ENCODE measurements at regions not wholly inside any gene's neighbourhood (a gene's known extent, or its start where the extent isn't known, plus 50 kb on each side); places are given as distances from the start of the nearest gene placed in this dataset.
"Not testable (repeated sequence)": the region's sequence is repeated elsewhere in the genome, so short reads cannot be mapped to it uniquely, and the experiment has no call there.

DNA sequence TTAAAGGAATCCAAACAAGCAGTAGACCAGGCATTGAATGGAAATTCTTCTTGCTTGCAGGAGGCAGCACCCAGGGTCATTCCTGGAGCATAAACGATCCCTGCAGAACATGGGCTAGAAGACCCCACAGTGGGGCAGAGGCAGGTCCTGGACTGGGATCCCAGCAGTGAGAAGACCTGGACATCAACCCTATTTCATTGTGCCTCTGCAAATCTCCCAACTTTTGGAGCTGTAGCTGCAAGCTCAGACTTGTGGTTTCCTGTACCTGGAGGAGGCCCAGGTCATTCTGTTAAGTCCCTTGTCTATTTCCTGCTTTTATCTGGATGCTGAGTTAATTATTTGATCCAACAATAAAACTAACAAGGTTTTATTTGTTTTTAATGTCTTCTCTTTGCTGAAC is 61.7 kb downstream of the CALM1 start:
- DNase-seq (ENCODE audit: low spot score), result peak; percentile 43

DNA sequence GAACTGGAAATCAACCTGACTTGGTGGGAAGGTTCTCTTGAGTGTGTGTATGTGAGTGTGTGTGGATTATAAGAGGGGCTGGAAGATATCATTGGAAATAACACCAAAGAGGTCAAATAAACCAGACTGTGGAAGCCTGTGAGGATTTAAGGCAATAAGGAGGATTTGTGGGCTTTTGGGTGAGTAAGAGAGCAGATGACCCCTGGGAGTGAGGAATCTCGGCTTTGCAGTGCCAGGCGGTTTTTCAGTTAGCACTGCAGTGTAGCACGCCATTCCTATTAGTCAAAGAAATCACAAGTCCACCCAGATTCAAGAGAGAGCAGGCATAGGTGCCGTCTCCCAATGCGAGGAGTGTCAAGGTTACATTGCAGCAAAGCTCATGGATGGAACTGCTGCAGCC is 63.3 kb downstream of the CALM1 start:
- no peak for DNase-seq (ENCODE audit: low spot score)

DNA sequence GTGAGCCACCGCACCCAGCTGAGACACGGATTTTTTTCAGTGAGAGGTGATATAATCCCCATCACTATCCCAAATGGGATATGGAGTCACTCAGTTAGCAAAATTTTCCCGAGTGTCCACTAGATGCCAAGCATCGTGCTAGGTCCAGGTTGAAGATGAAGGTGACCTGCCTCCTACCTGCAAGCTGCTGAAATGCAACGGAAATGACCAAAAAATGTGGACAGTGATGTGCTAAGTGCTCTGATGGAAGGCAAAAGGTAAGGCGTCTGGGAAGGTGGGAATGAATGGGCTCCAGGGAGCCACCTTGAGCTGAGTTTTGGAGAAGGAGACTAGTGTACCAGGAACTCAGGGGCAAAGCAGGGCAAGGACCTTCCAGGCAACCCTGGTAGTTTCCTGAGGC is 64.6 kb downstream of the CALM1 start:
- DNase-seq (ENCODE audit: low spot score), result no peak

DNA sequence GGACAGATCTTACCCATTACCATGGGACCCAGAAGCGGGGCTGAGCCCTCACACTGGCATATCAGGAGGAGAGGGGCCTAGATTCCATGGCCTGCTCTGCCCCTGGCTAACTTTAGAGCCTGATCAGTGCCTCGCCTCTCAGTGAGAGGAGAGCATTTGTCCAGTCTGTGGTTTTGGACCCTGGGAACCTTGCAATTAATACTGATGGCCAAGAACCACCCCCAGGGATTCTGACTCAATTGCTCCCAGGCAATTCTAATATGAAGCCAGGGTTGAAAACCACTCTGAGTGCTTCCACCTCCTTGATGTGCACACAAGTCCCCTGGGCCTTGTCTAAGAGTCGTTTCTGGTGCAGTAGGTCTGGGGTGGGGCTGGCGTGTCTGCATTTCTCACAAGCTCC is 67.7 kb downstream of the CALM1 start:
- DNase-seq (ENCODE audit: low spot score), result no peak

DNA sequence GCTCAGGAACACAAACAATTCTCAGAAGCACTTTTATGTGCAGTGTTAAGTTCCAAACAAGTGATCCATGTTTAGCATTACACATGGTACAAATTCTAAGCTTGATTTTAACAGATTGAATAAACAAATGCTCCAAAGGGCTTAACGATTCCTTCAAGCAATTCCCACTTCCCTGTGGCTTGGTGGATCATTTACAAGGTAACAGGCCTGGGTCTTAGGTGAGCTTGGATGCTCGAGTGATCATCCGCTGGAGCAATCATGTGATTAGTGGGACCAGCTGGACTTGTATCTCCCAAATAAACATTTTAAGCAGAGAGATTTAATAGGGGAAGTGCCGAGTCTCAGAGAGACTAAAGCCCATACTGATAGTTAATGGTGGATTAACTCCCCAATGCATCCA is 70.7 kb downstream of the CALM1 start:
- no peak for DNase-seq (ENCODE audit: low spot score)

DNA sequence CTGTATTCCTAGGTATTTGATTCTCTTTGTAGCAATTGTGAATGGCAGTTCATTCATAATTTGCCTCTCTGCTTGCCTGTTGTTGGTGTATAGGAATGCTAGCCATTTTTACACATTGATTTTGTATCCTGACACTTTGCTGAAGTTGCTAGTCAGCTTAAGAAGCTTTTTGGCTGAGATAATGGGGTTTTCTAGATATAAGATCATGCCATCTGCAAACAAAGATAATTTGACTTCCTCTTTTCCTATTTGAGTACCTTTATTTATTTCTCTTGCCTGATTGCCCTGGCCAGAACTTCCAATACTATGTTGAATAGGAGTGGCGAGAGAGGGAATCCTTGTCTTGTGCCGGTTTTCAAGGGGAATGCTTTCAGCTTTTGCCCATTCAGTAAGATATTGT is 72.6 kb downstream of the CALM1 start:
- not testable (repeated sequence) for DNase-seq (ENCODE audit: low spot score)

DNA sequence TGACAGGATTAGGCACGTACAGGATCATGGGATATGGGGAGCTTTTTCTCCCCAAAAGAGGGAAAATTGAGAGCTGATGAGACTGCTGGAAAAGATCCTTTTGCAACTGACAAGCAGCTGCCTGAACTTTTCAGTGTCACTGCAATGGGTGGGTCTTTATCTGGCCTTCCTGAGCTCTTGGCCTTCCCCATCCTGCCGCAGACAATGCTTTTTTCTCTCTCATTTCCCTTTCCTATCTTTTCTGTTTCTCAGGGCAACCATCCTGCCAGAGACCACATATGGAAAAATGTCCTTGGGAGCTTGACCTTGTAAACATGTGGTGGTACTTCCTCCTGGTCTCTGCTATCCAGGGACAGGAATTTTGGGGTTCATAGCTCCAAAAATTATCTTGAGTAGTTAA is 75.8 kb downstream of the CALM1 start:
- no peak for DNase-seq (ENCODE audit: low spot score)

Data from HT-29 (cell line).